ENCODE measurements at regions not wholly inside any gene's neighbourhood (a gene's known extent, or its start where the extent isn't known, plus 50 kb on each side); places are given as distances from the start of the nearest gene placed in this dataset.

GRCh38 chr2:195543902-195544894 lies 112.8 kb upstream of the SLC39A10 start:
- DNase-seq (ENCODE audit: low spot score in 2 of 2) = no peak
- H3K27me3 ChIP-seq = no peaks in the 10 kb centered on the region
- TF ChIP-seq EP300 (IDR thresholded peaks at IDR 0.05) (no peak), POLR2AphosphoS5 (IDR thresholded peaks at IDR 0.05) (no peak), POLR2A (IDR thresholded peaks at IDR 0.05) (no peak), CTCF (IDR thresholded peaks at IDR 0.05) (no peak)
- 93% methylated on average over 11 of the region's 11 CpGs for WGBS
- H3K9me3 ChIP-seq = no peaks in the 10 kb centered on the region
- no peaks in the 10 kb centered on the region for H3K36me3 ChIP-seq
- H3K4me3 ChIP-seq = no peak overlapping the region
- H3K27ac ChIP-seq = no peak overlapping the region
- no peaks in the 10 kb centered on the region for H3K4me1 ChIP-seq

DNA sequence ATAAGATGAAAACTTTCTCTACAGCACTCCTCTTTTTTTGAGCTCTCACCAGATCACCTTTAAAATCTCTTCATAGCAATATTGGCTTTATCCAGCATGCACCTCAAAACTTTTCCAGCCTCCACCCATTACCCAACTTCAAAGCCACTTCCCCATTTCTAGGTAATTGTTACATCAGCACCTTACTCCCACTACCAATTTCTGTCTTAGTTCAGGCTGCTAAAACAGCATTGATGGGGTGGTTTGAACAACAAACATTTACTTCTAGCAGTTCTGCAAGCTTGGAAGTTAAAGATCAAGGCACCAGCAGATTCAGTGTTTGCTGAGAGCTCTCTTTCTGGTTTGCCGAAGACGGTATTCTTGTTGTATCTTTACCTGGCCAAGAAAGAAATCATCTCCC lies 114.0 kb upstream of the SLC39A10 start:
- 92% methylated on average over 2 of the region's 2 CpGs for WGBS
- TF ChIP-seq POLR2A (IDR thresholded peaks at IDR 0.05) (no peak), CTCF (IDR thresholded peaks at IDR 0.05) (no peak), POLR2AphosphoS5 (IDR thresholded peaks at IDR 0.05) (no peak), EP300 (IDR thresholded peaks at IDR 0.05) (no peak)

GRCh38 chr2:195542067-195542466 lies 115.0 kb upstream of the SLC39A10 start:
- no peaks in the 10 kb centered on the region for H3K9me3 ChIP-seq
- TF ChIP-seq POLR2A (IDR thresholded peaks at IDR 0.05) (no peak), CTCF (IDR thresholded peaks at IDR 0.05) (no peak), POLR2AphosphoS5 (IDR thresholded peaks at IDR 0.05) (no peak), EP300 (IDR thresholded peaks at IDR 0.05) (no peak)
- H3K4me3 ChIP-seq = no peak overlapping the region
- WGBS = 95% methylated on average over 4 of the region's 4 CpGs
- H3K36me3 ChIP-seq = no peaks in the 10 kb centered on the region
- no peak overlapping the region for H3K27ac ChIP-seq
- no peak for DNase-seq (ENCODE audit: low spot score in 2 of 2)
- H3K27me3 ChIP-seq = no peaks in the 10 kb centered on the region
- H3K4me1 ChIP-seq = no peaks in the 10 kb centered on the region

More for the DNA sequence above, 114.0 kb upstream of the SLC39A10 start:
- no peak for DNase-seq (ENCODE audit: low spot score in 2 of 2)
- no peaks in the 10 kb centered on the region for H3K9me3 ChIP-seq
- H3K27ac ChIP-seq = no peak overlapping the region
- H3K4me1 ChIP-seq = no peaks in the 10 kb centered on the region
- no peaks in the 10 kb centered on the region for H3K36me3 ChIP-seq
- no peaks in the 10 kb centered on the region for H3K27me3 ChIP-seq
- H3K4me3 ChIP-seq = no peak overlapping the region

DNA sequence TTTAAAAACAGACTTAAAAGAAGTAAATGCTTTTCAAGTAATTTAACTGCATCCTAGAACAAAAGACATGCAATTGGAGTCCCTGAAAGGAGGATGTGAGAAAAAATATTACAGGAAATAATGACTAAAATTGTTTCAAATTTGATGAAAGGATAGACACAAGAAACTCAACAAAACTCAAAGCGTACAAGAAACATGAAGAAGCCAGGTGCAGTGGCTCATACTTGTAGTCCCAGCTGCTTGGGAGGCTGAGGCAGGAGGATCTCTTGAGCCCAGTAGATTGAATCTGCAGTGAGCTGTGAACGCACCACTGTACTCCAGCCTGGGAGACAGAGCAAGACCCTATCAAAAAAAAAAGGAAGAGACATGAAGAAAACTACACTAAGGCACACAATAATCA lies 118.1 kb upstream of the SLC39A10 start:
- DNase-seq (ENCODE audit: low spot score in 2 of 2) = no peak
- Histone ChIP-seq H3K27ac (no peak overlapping the region), H3K9me3 (no peaks in the 10 kb centered on the region), H3K27me3 (no peaks in the 10 kb centered on the region), H3K4me1 (peaks cover 8% of the 10 kb centered on the region), H3K36me3 (no peaks in the 10 kb centered on the region), H3K4me3 (no peak overlapping the region)
- TF ChIP-seq CTCF (IDR thresholded peaks at IDR 0.05) (no peak), POLR2AphosphoS5 (IDR thresholded peaks at IDR 0.05) (no peak), EP300 (IDR thresholded peaks at IDR 0.05) (no peak), POLR2A (IDR thresholded peaks at IDR 0.05) (no peak)
- WGBS = 92% methylated on average over 2 of the region's 2 CpGs

GRCh38 chr2:195537811-195538210 lies 119.2 kb upstream of the SLC39A10 start:
- Histone ChIP-seq H3K4me1 (peaks cover 11% of the 10 kb centered on the region), H3K4me3 (no peak overlapping the region), H3K27me3 (no peaks in the 10 kb centered on the region), H3K36me3 (no peaks in the 10 kb centered on the region), H3K27ac (no peak overlapping the region), H3K9me3 (no peaks in the 10 kb centered on the region)
- DNase-seq (ENCODE audit: low spot score in 2 of 2) = no peak
- TF ChIP-seq POLR2A (IDR thresholded peaks at IDR 0.05) = no peak
- no peak for TF ChIP-seq CTCF (IDR thresholded peaks at IDR 0.05)
- no peak for TF ChIP-seq EP300 (IDR thresholded peaks at IDR 0.05)
- no peak for TF ChIP-seq POLR2AphosphoS5 (IDR thresholded peaks at IDR 0.05)
- 80% methylated on average over 3 of the region's 3 CpGs for WGBS

Data from suprapubic skin (tissue), 4 donors.